MCF 10A (cell line): ENCODE measurements at regions not wholly inside any gene's neighbourhood (a gene's known extent, or its start where the extent isn't known, plus 50 kb on each side); places are given as distances from the start of the nearest gene placed in this dataset.
A peak's percentile ranks its signal among the peaks of the same experiment; 100 is the strongest.

ENCODE experiments used
- BruUV-seq: library from RNA; stranded (reverse); fragments of 400-500 nt; replicated peaks from 2 replicates; lab custom pipeline; 2021; lab: Mats Ljungman, UMichigan
- CTCF ChIA-PET: fragments of 300-600 bp; sonication (Branson Sonifier 250); formaldehyde crosslinking; extraction: SDS; loops from one replicate; lab custom pipeline; 2021; ENCODE audit warnings: antibody characterized with exemption, inconsistent platforms; lab: Yijun Ruan, JAX
- POLR2A ChIA-PET: fragments of 300-600, 350-650 bp; sonication (Branson Sonifier 250); formaldehyde crosslinking; extraction: SDS; loops from one replicate; lab custom pipeline; 2020; ENCODE audit warnings: antibody characterized with exemption, inconsistent platforms; lab: Yijun Ruan, JAX
- DNase-seq: peaks from one replicate; pipeline ENCODE4 v3.0.0-alpha.2; 2018; ENCODE audit not compliant: unreplicated experiment
- H3K27ac Mint-ChIP-seq: one replicate; pipeline ENCODE4 v1.8.0; 2022; ENCODE audit warnings: mild to moderate bottlenecking, low read depth, mixed read lengths; ENCODE audit not compliant: unreplicated experiment
- H3K27me3 Mint-ChIP-seq: one replicate; pipeline ENCODE4 v1.8.0; 2022; ENCODE audit warnings: mixed read lengths; ENCODE audit not compliant: insufficient read depth, unreplicated experiment
- H3K36me3 Mint-ChIP-seq: one replicate; pipeline ENCODE4 v1.8.0; 2022; ENCODE audit warnings: mild to moderate bottlenecking, moderate library complexity, mixed read lengths; ENCODE audit not compliant: insufficient read depth, unreplicated experiment
- H3K4me1 Mint-ChIP-seq: one replicate; pipeline ENCODE4 v1.8.0; 2022; ENCODE audit warnings: mixed read lengths; ENCODE audit not compliant: insufficient read depth, unreplicated experiment
- H3K4me3 Mint-ChIP-seq: one replicate; pipeline ENCODE4 v1.8.0; 2022; ENCODE audit warnings: mild to moderate bottlenecking, moderate library complexity, mixed read lengths; ENCODE audit not compliant: unreplicated experiment
- H3K9me3 Mint-ChIP-seq: one replicate; pipeline ENCODE4 v1.8.0; 2022; ENCODE audit warnings: mixed read lengths; ENCODE audit not compliant: unreplicated experiment
- intact Hi-C: fragments of 100-400 bp; cut with micrococcal nuclease; formaldehyde crosslinking; loops from 2 replicates; pipeline ENCODE4 v1.14.1; 2022
- TF ChIP-seq, protein P1 (sequence below): fragments of 200-600 bp; IDR thresholded peaks from one replicate; pipeline ENCODE4 v1.8.0; 2022; ENCODE audit warnings: antibody characterized with exemption, mild to moderate bottlenecking; ENCODE audit not compliant: unreplicated experiment

DNA sequence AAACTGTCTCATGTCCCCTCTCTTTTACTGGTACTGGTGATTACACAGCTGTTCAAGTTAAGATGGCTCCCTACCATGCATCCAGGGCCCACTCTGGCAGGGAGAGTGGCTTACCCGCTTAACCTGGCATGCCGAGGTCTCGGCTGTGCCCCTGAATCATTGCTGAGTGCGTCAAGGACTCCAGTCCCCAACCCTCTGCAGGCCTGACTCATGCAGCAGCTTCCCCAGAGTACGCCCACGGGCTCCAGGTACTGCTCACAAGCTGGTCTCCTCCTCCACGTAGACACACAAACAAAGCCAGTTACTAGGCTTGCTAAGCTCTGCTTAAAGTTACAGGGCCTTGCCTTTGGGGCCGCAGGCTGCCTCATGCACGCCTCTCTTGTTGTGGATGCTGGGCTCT lies 447.4 kb downstream of the COG6 start:
- peaks cover 5% of the 10 kb centered on the region for H3K36me3 Mint-ChIP-seq
- intact Hi-C loops = loop anchor here (2.0 kb wide), 1 partner anchor 562 kb away; no protein-coding TSS in a partner anchor
- H3K27ac Mint-ChIP-seq = peak overlapping the region; percentile 85
- H3K4me3 Mint-ChIP-seq = no peak overlapping the region
- CTCF ChIA-PET = interaction anchor here (0.7 to 1.4 kb wide), 2 partner anchors 17 to 583 kb away, joined by 3 to 5 read pairs; no protein-coding TSS in a partner anchor
- H3K4me1 Mint-ChIP-seq = peaks cover 25% of the 10 kb centered on the region
- no TSS peak for BruUV-seq
- POLR2A ChIA-PET = interaction anchor here (0.6 to 3.5 kb wide), 14 partner anchors 8 to 565 kb away, joined by 3 to 22 read pairs (median 4); no protein-coding TSS in a partner anchor
- TF ChIP-seq, protein P1, sequence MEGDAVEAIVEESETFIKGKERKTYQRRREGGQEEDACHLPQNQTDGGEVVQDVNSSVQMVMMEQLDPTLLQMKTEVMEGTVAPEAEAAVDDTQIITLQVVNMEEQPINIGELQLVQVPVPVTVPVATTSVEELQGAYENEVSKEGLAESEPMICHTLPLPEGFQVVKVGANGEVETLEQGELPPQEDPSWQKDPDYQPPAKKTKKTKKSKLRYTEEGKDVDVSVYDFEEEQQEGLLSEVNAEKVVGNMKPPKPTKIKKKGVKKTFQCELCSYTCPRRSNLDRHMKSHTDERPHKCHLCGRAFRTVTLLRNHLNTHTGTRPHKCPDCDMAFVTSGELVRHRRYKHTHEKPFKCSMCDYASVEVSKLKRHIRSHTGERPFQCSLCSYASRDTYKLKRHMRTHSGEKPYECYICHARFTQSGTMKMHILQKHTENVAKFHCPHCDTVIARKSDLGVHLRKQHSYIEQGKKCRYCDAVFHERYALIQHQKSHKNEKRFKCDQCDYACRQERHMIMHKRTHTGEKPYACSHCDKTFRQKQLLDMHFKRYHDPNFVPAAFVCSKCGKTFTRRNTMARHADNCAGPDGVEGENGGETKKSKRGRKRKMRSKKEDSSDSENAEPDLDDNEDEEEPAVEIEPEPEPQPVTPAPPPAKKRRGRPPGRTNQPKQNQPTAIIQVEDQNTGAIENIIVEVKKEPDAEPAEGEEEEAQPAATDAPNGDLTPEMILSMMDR = no peak
- H3K27me3 Mint-ChIP-seq = no peaks in the 10 kb centered on the region
- DNase-seq = peak; percentile 94
- H3K9me3 Mint-ChIP-seq = peaks cover 24% of the 10 kb centered on the region

DNA sequence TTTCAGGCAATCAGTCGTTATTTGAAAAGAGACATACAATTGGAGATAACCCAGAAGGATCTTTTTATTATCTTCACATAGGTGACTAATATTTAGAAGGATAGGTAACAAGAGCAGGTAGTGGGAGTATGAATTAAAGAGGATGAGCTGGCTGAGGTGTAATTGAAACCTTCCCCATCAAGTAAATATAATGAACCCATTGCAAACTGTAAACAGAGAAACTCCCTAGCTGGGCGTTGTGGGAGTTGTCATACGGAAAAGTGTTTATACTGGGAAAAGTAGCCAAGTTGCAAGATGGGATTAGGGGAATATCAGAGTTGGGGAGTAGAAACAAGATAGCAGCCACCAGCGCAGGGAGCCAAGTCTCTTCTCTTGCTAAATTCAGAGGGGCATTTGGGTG lies 448.4 kb downstream of the COG6 start:
- Mint-ChIP-seq H3K4me3 (no peak overlapping the region), H3K4me1 (peaks cover 36% of the 10 kb centered on the region), H3K27me3 (no peaks in the 10 kb centered on the region), H3K9me3 (peaks cover 17% of the 10 kb centered on the region), H3K36me3 (peaks cover 5% of the 10 kb centered on the region), H3K27ac (peak overlapping the region; percentile 85)
- intact Hi-C loops = loop anchor here (2.0 kb wide), 1 partner anchor 561 kb away; no protein-coding TSS in a partner anchor
- DNase-seq = no peak
- TF ChIP-seq, protein P1 = no peak
- POLR2A ChIA-PET = interaction anchor here (0.9 to 3.5 kb wide), 4 partner anchors 10 to 169 kb away, joined by 3 to 14 read pairs (median 4); no protein-coding TSS in a partner anchor
- BruUV-seq = no TSS peak
- CTCF ChIA-PET = no interaction called here

DNA sequence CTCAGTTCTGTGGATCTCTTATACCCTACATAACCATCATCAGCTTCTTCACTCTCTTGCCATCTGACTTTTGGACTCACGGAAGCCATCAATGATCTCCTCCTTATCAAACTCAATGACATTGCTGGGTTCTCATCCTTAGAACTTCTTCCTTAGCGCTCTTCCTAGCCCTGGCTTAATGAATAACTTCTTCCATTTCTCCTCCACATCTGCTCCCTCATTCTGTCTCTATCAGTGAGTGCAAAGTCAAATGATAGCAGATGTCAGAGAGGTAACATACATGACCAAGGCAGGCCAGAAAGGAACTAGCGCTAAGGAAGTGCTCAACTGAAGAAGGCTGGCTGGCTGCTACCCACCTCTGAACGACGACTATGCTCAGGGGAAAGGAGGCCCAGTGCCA lies 449.8 kb downstream of the COG6 start:
- TF ChIP-seq, protein P1 = no peak
- BruUV-seq = no TSS peak
- H3K36me3 Mint-ChIP-seq = peaks cover 5% of the 10 kb centered on the region
- no peak overlapping the region for H3K4me3 Mint-ChIP-seq
- H3K27ac Mint-ChIP-seq = peak overlapping the region; percentile 29
- DNase-seq = no peak
- intact Hi-C loops = loop anchor here (5.0 kb wide), 1 partner anchor 132 kb away; no protein-coding TSS in a partner anchor
- ChIA-PET POLR2A (interaction anchor here (1.5 kb wide), 1 partner anchor 15 kb away, joined by 4 read pairs; no protein-coding TSS in a partner anchor), CTCF (no interaction called here)
- H3K4me1 Mint-ChIP-seq = peaks cover 49% of the 10 kb centered on the region
- H3K27me3 Mint-ChIP-seq = no peaks in the 10 kb centered on the region
- peaks cover 12% of the 10 kb centered on the region for H3K9me3 Mint-ChIP-seq

DNA sequence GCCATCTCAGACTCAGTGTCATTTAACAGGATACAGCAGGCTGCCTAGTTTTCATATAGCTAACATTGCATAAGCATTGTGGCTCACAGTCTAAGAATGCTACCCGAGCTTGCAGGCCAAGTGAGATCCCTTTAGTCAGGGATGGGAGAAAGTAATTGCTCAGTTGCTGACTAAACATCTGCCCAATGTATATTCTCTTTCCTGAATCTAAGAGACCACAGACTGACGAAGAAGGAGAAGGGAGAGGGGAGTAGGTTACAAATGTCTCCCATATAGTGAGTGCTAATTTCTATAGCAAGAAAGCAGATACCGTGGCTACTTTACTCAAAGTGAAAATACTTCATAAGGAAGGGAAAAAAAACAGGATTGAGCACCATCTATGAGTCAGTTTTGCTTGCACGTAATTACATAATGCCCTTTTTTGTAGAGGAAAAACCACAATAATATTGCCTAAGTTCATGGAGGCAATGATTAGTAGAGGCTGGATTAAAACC lies 453.9 kb downstream of the COG6 start:
- H3K27me3 Mint-ChIP-seq = no peaks in the 10 kb centered on the region
- H3K36me3 Mint-ChIP-seq = no peaks in the 10 kb centered on the region
- POLR2A ChIA-PET = interaction anchor here (0.5 to 4.5 kb wide), 19 partner anchors 8 to 1789 kb away, joined by 3 to 33 read pairs (median 4); no protein-coding TSS in a partner anchor
- TF ChIP-seq, protein P1 = no peak
- no TSS peak for BruUV-seq
- peak; percentile 94 for DNase-seq
- peaks cover 59% of the 10 kb centered on the region for H3K4me1 Mint-ChIP-seq
- peak overlapping the region; percentile 53 for H3K4me3 Mint-ChIP-seq
- CTCF ChIA-PET = interaction anchor here (0.8 to 1.3 kb wide), 4 partner anchors 9 to 54 kb away, joined by 3 to 5 read pairs (median 4); no protein-coding TSS in a partner anchor
- intact Hi-C loops = loop anchor here (2.0 to 5.0 kb wide), 2 partner anchors 49 to 128 kb away; no protein-coding TSS in a partner anchor
- H3K9me3 Mint-ChIP-seq = peaks cover 7% of the 10 kb centered on the region
- H3K27ac Mint-ChIP-seq = peak overlapping the region; percentile 88
